Activated CD4-positive, alpha-beta memory T cell treated with anti-CD3 and anti-CD28 coated beads for 36 hours (primary cell): ENCODE measurements at regions not wholly inside any gene's neighbourhood (a gene's known extent, or its start where the extent isn't known, plus 50 kb on each side); places are given as distances from the start of the nearest gene placed in this dataset.

ENCODE experiments used
- CTCF ChIA-PET: fragments of 350-600 bp; sonication (Branson Sonifier 250); formaldehyde crosslinking; loops from one replicate; lab custom pipeline; 2021; ENCODE audit warnings: antibody characterized with exemption, inconsistent platforms; lab: Charles Lee
- POLR2A ChIA-PET: fragments of 350-600 bp; sonication (Branson Sonifier 250); formaldehyde crosslinking; loops from one replicate; lab custom pipeline; 2021; ENCODE audit warnings: antibody characterized with exemption; lab: Charles Lee
- DNase-seq: peaks from one replicate; pipeline ENCODE4 v3.0.0-alpha.2; 2020
- H3K27ac Mint-ChIP-seq: one replicate; pipeline ENCODE4 v1.8.0; 2021; ENCODE audit warnings: mixed read lengths
- H3K27me3 Mint-ChIP-seq: one replicate; pipeline ENCODE4 v1.8.0; 2021; ENCODE audit warnings: mixed read lengths
- H3K36me3 Mint-ChIP-seq: one replicate; pipeline ENCODE4 v1.8.0; 2021; ENCODE audit warnings: mixed read lengths
- H3K4me1 Mint-ChIP-seq: one replicate; pipeline ENCODE4 v1.8.0; 2021; ENCODE audit warnings: low read depth, mixed read lengths
- H3K4me3 Mint-ChIP-seq: one replicate; pipeline ENCODE4 v1.8.0; 2021; ENCODE audit warnings: mild to moderate bottlenecking, mixed read lengths
- H3K9me3 Mint-ChIP-seq: one replicate; pipeline ENCODE4 v1.8.0; 2021; ENCODE audit warnings: mixed read lengths
- intact Hi-C: fragments of 100-400 bp; cut with micrococcal nuclease; formaldehyde crosslinking; loops from one replicate; pipeline ENCODE4 v1.15.1; 2023

- intact Hi-C loops: no loop called here
- Mint-ChIP-seq H3K27ac (no peak overlapping the region), H3K27me3 (peaks cover 15% of the 10 kb centered on the region), H3K4me1 (no peaks in the 10 kb centered on the region), H3K4me3 (no peak overlapping the region), H3K36me3 (no peaks in the 10 kb centered on the region), H3K9me3 (no peaks in the 10 kb centered on the region)
- ChIA-PET CTCF (no interaction called here), POLR2A (no interaction called here)
- DNase-seq: no peak
Measured at GRCh38 chr22:49359076-49359475, 468.6 kb downstream of the BRD1 start.

GRCh38 chr22:49357661-49358440, 469.8 kb downstream of the BRD1 start:
- H3K9me3 Mint-ChIP-seq: no peaks in the 10 kb centered on the region
- no peaks in the 10 kb centered on the region for H3K4me1 Mint-ChIP-seq
- intact Hi-C loops: no loop called here
- ChIA-PET POLR2A (no interaction called here), CTCF (no interaction called here)
- no peak overlapping the region for H3K4me3 Mint-ChIP-seq
- peaks cover 22% of the 10 kb centered on the region for H3K27me3 Mint-ChIP-seq
- no peaks in the 10 kb centered on the region for H3K36me3 Mint-ChIP-seq
- H3K27ac Mint-ChIP-seq: no peak overlapping the region
- no peak for DNase-seq

- H3K4me1 Mint-ChIP-seq: no peaks in the 10 kb centered on the region
- ChIA-PET CTCF (interaction anchor here (0.9 to 1.3 kb wide), 2 partner anchors 51 to 345 kb away, joined by 3 to 5 read pairs; no protein-coding TSS in a partner anchor), POLR2A (no interaction called here)
- no peak overlapping the region for H3K27ac Mint-ChIP-seq
- H3K9me3 Mint-ChIP-seq: no peaks in the 10 kb centered on the region
- H3K4me3 Mint-ChIP-seq: no peak overlapping the region
- H3K36me3 Mint-ChIP-seq: no peaks in the 10 kb centered on the region
- peaks cover 25% of the 10 kb centered on the region for H3K27me3 Mint-ChIP-seq
- intact Hi-C loops: no loop called here
- DNase-seq: no peak
Measured at GRCh38 chr22:49356428-49356827, 471.2 kb downstream of the BRD1 start.

GRCh38 chr22:49355211-49355920, 472.3 kb downstream of the BRD1 start:
- Mint-ChIP-seq H3K27ac (no peak overlapping the region), H3K27me3 (peaks cover 30% of the 10 kb centered on the region), H3K4me3 (no peak overlapping the region), H3K4me1 (no peaks in the 10 kb centered on the region), H3K9me3 (no peaks in the 10 kb centered on the region), H3K36me3 (no peaks in the 10 kb centered on the region)
- DNase-seq: no peak
- ChIA-PET CTCF (no interaction called here), POLR2A (no interaction called here)
- intact Hi-C loops: no loop called here

- CTCF ChIA-PET: no interaction called here
- DNase-seq: no peak
- intact Hi-C loops: no loop called here
- no peaks in the 10 kb centered on the region for H3K9me3 Mint-ChIP-seq
- H3K27me3 Mint-ChIP-seq: peaks cover 30% of the 10 kb centered on the region
- H3K4me3 Mint-ChIP-seq: no peak overlapping the region
- no peaks in the 10 kb centered on the region for H3K4me1 Mint-ChIP-seq
- H3K27ac Mint-ChIP-seq: no peak overlapping the region
- POLR2A ChIA-PET: no interaction called here
- H3K36me3 Mint-ChIP-seq: no peaks in the 10 kb centered on the region
Measured at GRCh38 chr22:49354516-49355210, 473.0 kb downstream of the BRD1 start.

- Mint-ChIP-seq H3K36me3 (no peaks in the 10 kb centered on the region), H3K4me1 (no peaks in the 10 kb centered on the region), H3K27ac (no peak overlapping the region), H3K4me3 (no peak overlapping the region), H3K9me3 (no peaks in the 10 kb centered on the region), H3K27me3 (peaks cover 28% of the 10 kb centered on the region)
- intact Hi-C loops: no loop called here
- POLR2A ChIA-PET: no interaction called here
- DNase-seq: no peak
- CTCF ChIA-PET: no interaction called here
Measured at GRCh38 chr22:49353235-49353634, 474.4 kb downstream of the BRD1 start.

GRCh38 chr22:49352361-49353169, 475.1 kb downstream of the BRD1 start:
- H3K27ac Mint-ChIP-seq: no peak overlapping the region
- H3K4me3 Mint-ChIP-seq: no peak overlapping the region
- CTCF ChIA-PET: no interaction called here
- POLR2A ChIA-PET: no interaction called here
- DNase-seq: no peak
- no peaks in the 10 kb centered on the region for H3K9me3 Mint-ChIP-seq
- intact Hi-C loops: no loop called here
- no peaks in the 10 kb centered on the region for H3K36me3 Mint-ChIP-seq
- peaks cover 28% of the 10 kb centered on the region for H3K27me3 Mint-ChIP-seq
- H3K4me1 Mint-ChIP-seq: no peaks in the 10 kb centered on the region

- Mint-ChIP-seq H3K4me1 (no peaks in the 10 kb centered on the region), H3K27me3 (peaks cover 28% of the 10 kb centered on the region), H3K4me3 (no peak overlapping the region), H3K9me3 (no peaks in the 10 kb centered on the region), H3K27ac (no peak overlapping the region), H3K36me3 (no peaks in the 10 kb centered on the region)
- intact Hi-C loops: no loop called here
- POLR2A ChIA-PET: no interaction called here
- CTCF ChIA-PET: no interaction called here
- DNase-seq: no peak
Measured at GRCh38 chr22:49351761-49352227, 475.9 kb downstream of the BRD1 start.

- H3K27me3 Mint-ChIP-seq: peaks cover 24% of the 10 kb centered on the region
- no peaks in the 10 kb centered on the region for H3K9me3 Mint-ChIP-seq
- H3K4me1 Mint-ChIP-seq: no peaks in the 10 kb centered on the region
- ChIA-PET POLR2A (no interaction called here), CTCF (no interaction called here)
- H3K4me3 Mint-ChIP-seq: no peak overlapping the region
- DNase-seq: no peak
- intact Hi-C loops: no loop called here
- no peak overlapping the region for H3K27ac Mint-ChIP-seq
- no peaks in the 10 kb centered on the region for H3K36me3 Mint-ChIP-seq
Measured at GRCh38 chr22:49350441-49351121, 477.1 kb downstream of the BRD1 start.

- no peak overlapping the region for H3K4me3 Mint-ChIP-seq
- CTCF ChIA-PET: no interaction called here
- DNase-seq: no peak
- intact Hi-C loops: no loop called here
- no peak overlapping the region for H3K27ac Mint-ChIP-seq
- H3K36me3 Mint-ChIP-seq: no peaks in the 10 kb centered on the region
- no peaks in the 10 kb centered on the region for H3K9me3 Mint-ChIP-seq
- H3K27me3 Mint-ChIP-seq: peaks cover 20% of the 10 kb centered on the region
- POLR2A ChIA-PET: no interaction called here
- no peaks in the 10 kb centered on the region for H3K4me1 Mint-ChIP-seq
Measured at GRCh38 chr22:49349841-49350381, 477.8 kb downstream of the BRD1 start.

- CTCF ChIA-PET: no interaction called here
- POLR2A ChIA-PET: no interaction called here
- Mint-ChIP-seq H3K4me3 (no peak overlapping the region), H3K27me3 (peaks cover 21% of the 10 kb centered on the region), H3K9me3 (no peaks in the 10 kb centered on the region), H3K36me3 (no peaks in the 10 kb centered on the region), H3K27ac (no peak overlapping the region), H3K4me1 (no peaks in the 10 kb centered on the region)
- no peak for DNase-seq
- intact Hi-C loops: no loop called here
Measured at GRCh38 chr22:49349181-49349835, 478.4 kb downstream of the BRD1 start.
